Vagina (tissue), 2 donors: ENCODE measurements at regions not wholly inside any gene's neighbourhood (a gene's known extent, or its start where the extent isn't known, plus 50 kb on each side); places are given as distances from the start of the nearest gene placed in this dataset.

Experiments used
- POLR2A ChIP-seq, 2 donors: fragments of 450-650 bp; IDR thresholded peaks; one replicate each; pipeline ENCODE4 v1.6.1; 2017; ENCODE audit warnings: antibody characterized with exemption in 2 of 2, mild to moderate bottlenecking in 2 of 2, moderate library complexity in 2 of 2
- POLR2AphosphoS5 ChIP-seq, 2 donors: sonication (generic); formaldehyde crosslinking; IDR thresholded peaks; one replicate each; pipeline ENCODE4 v1.9.0; 2017; ENCODE audit warnings: antibody characterized with exemption in 2 of 2, mild to moderate bottlenecking in 2 of 2, low read depth in 1 of 2; ENCODE audit not compliant: insufficient read depth in 1 of 2
- TF ChIP-seq, protein P1 (sequence below), 3 experiments: fragments of 450-650 bp in 2 of 3; fragments of 200-600 bp in 1 of 3; sonication (generic) in 1 of 3; IDR thresholded peaks; one replicate each; pipeline ENCODE4 v1.5.1; 2017 to 2019; ENCODE audit warnings: antibody characterized with exemption in 3 of 3, mild to moderate bottlenecking in 2 of 3, moderate library complexity in 2 of 3

DNA sequence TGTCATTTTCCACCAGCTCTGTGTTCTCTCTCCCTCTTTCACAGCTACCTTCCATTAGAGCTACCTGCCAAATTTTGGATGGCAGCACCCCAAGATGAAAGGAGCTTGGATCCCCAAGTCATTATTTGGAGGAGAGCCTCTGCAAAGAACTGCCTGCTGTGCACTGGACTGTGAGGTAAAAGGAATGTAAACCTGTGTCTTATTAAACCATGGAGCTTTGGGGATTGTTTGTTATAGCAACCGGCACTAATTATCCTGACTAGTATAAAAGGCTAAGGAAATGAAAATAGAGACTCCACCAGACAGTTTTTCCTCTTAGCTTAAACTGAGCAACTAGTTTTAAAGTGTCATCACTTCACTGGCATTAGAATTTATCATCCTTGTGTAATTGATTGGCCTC is 191.6 kb upstream of the DTNBP1 start:
- TF ChIP-seq POLR2AphosphoS5 (IDR thresholded peaks at IDR 0.05; ENCODE audit: insufficient read depth in 1 of 2, low read depth in 1 of 2), result no peak
- TF ChIP-seq, protein P1, sequence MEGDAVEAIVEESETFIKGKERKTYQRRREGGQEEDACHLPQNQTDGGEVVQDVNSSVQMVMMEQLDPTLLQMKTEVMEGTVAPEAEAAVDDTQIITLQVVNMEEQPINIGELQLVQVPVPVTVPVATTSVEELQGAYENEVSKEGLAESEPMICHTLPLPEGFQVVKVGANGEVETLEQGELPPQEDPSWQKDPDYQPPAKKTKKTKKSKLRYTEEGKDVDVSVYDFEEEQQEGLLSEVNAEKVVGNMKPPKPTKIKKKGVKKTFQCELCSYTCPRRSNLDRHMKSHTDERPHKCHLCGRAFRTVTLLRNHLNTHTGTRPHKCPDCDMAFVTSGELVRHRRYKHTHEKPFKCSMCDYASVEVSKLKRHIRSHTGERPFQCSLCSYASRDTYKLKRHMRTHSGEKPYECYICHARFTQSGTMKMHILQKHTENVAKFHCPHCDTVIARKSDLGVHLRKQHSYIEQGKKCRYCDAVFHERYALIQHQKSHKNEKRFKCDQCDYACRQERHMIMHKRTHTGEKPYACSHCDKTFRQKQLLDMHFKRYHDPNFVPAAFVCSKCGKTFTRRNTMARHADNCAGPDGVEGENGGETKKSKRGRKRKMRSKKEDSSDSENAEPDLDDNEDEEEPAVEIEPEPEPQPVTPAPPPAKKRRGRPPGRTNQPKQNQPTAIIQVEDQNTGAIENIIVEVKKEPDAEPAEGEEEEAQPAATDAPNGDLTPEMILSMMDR (IDR thresholded peaks at IDR 0.05), result no peak
- no peak for TF ChIP-seq POLR2A (IDR thresholded peaks at IDR 0.05)
